ENCODE measurements at regions not wholly inside any gene's neighbourhood (a gene's known extent, or its start where the extent isn't known, plus 50 kb on each side); places are given as distances from the start of the nearest gene placed in this dataset.
A peak's percentile ranks its signal among the peaks of the same experiment; 100 is the strongest.
"Not testable (repeated sequence)": the region's sequence is repeated elsewhere in the genome, so short reads cannot be mapped to it uniquely, and the experiment has no call there.

DNA sequence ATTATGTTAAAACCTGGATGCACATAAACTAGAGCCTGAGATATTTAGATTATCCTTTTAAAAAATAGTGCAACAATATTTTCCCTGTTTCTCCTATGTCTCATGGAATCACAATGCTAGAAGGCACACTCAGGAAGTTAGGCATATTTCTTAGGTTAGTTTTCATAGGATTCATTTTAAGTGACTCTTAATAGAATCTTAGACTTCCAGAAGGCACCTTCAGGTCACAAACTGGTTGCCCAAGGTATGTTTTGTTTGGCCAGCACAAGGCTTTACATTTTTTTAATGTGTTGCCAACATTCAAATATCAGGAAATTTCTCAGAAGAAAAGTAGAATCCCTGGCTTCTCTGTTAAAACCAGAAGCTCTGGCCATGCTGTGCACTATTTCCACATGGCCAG lies 129.3 kb downstream of the LNPK start:
- DNase-seq (ENCODE audit: low read depth, low spot score), result no peak

DNA sequence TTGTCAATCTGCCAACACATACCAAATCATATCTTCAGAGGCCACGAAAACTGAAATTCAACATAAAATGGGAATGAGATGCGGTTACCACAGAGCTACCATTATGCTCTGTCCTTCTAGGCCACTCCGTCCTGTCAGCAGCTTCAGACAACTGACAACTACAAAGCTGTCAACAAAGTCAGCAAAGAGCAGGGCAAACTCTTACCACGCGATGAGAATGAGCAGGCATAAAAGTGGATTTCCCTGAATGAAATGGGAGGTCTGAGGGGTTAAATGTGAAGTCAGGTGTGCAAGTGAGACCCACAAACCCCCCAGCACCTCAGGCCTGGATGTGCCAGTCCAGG lies 130.1 kb downstream of the LNPK start:
- DNase-seq (ENCODE audit: low read depth, low spot score), result no peak

DNA sequence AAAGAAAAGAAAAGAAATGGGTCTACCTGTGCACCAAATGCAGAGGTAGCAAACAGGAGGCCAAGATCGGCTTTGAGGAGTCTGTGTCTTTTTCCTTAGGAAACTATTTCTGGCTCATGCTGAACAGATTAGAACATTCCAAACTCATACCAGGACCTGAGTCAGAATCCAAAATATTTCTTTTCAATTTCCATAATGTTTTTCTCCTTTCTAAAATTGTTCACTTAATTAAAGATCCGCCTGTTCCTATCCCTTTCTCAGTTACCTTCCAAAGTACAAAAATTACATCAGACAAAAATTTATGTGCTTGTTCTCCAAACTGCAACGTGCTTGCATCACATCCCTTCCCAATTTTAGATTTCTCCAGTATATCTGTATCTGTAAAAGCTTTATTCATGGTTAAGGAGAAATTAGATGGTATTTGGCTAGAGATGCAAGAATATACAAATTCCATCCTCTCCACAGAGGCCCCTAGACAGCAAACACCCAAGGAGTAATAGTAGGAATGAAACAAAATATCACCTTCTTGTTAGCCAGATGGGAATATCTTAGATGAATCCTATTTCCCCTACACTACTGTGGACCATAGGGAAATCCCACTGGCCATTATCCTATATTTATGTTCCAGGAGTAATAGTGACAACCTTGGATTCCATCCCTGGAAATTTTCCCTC lies 130.6 kb downstream of the LNPK start:
- no peak for DNase-seq (ENCODE audit: low read depth, low spot score)

DNA sequence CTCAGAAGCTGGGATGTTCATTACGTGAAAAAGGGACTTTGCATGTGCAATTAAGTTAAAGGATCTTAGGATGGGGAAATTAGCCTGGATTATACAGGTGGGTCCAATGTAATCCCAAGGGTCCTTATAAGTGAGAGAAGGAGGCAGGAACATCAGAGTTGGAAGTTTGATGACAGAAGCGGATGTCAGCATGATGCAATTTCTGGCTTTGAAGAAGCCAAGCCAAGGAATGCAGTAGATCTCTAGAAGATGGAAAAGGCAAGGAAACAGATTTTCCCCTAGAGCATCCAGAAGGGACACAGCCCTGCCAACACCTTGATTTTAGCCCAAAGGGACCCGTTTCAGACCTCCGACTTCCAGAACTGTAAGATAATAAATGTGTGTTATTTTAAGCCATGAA lies 136.4 kb downstream of the LNPK start:
- no peak for DNase-seq (ENCODE audit: low read depth, low spot score)

DNA sequence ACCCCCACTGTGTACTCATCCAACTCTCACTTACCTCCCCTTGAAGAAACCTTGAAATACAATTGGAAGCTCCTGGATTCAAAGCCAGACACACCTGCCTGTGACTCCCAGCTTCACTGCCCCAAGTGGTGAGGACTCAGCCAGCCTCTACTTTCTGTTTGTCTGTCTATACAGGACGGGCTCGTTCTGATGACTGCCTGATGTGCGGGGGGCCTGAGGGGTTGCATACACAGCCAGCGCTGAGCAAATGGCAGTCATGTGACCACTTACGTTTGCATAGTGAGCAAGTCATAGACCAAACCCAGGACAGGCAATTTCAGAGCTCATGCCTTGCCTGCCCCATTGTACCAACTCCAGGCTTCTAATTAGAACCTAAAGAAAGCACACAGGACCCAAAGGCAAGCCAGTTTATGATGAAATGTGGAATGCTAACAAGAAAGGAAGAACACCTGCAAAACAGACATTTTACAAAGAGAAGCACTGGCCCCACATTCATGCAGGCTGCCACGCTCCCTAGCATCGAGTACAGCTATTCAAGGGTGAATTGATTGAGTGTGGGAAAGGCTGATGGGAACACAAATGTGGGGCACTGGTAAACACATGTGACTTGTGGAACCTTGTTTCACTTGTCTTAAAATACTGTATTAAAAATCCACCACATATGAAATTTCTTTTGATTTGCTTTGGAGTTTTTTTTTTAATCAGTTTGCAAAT lies 137.8 kb downstream of the LNPK start:
- DNase-seq (ENCODE audit: low read depth, low spot score), result no peak

DNA sequence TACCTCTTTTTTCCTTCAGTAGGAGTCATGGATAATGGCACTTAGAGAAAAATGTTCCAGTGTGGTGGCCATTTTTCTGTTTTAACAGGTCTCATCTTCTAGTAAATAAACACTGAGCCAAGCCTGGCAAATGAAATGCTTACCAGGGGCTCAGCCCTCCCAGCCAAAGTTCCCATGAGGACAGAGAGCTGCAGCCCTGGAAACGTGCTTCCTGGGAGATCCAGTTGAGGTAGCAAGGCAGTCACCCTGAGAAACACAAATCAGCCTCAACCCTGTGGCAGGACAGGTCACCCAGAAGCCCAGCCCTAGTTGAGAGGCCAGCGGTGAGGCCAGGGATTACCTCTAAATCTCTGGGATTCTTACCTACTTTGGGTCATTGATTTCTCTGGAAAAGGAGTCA lies 140.1 kb downstream of the LNPK start:
- DNase-seq (ENCODE audit: low read depth, low spot score), result no peak

DNA sequence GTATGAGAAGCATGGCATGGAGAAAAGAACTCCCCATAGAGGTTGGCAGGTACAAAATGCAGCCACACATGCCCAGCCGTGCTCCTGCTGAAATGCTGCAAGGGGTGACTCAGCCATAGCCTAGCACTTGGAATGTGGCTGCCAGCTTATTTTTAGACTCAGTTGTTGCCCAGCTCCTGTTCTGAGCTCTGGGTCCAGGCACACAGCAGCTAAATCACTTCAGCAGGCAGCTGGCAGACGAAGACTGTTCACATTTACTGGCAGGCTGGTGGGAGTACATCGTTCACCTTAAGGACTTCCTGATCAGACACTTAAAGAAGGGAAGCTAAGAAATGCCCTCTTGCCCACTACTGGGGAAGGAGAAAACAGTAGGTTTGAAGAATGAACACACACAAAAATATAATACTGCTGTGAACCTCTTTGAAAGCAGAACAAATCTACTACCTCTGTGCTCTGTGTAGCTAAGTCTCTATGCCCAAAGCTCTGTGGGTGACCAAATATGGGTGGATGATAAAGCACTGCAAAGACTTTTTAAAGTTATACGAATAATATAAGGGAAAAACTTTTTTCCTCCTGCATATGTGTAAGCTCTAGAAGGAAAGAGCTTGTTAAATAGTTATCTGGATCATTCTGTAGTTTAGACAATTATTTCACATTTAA lies 146.1 kb downstream of the LNPK start:
- DNase-seq (ENCODE audit: low read depth, low spot score), result no peak

DNA sequence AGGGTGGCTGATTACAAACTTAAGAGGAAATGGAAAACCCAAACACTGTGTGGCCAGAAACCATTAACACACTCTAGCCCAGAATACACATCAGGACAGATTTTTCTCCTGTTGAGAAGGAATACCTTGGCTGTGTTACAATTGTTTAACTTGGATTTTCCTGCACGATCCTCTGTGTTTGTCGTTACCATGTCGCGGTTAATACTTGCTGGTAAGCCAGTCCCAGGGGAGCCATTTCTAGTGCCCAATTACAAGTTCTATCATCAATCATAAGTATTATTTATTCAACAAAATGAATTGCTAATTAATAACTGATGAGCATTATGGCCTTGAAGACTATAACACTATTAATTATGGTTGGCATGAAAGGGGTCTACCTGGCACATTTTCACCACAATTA lies 146.8 kb downstream of the LNPK start:
- no peak for DNase-seq (ENCODE audit: low read depth, low spot score)

DNA sequence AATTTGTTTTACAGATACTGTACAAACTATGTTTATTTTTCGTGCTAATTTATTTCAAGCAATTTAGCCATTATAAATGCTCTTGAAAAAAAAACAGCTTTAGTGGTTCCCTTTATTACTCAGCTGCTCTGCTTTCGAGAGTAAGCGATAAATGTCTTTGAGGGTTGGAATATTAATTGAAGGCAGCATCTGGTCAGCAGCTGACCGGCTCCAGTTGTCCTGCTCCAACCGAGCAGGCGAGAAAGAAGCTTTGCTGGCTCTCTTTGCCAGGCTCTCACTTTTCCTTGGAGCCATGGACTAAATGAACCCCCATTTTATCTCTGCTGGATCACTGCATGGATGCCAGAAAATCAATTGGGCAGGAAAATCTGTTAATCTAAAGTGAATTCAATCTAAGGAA lies 147.4 kb downstream of the LNPK start:
- no peak for DNase-seq (ENCODE audit: low read depth, low spot score)

DNA sequence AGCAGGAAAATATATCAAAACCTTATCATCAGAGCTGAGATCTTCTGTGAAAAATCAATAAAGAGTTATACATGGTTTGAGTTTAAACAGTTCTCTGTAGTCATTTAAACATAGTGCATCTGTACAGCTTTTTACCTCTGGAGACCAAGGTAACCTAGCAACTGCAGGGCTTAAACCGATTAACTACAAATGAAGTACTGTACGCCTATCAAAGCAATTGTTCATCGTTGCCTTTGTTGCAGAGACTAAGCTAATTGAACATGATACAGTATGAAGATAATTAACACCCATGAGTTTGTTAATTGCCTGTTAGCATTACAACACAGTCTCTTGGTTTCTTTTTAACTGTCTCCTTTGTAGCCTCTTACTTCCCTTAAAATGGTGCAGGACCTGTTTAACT lies 147.9 kb downstream of the LNPK start:
- no peak for DNase-seq (ENCODE audit: low read depth, low spot score)

DNA sequence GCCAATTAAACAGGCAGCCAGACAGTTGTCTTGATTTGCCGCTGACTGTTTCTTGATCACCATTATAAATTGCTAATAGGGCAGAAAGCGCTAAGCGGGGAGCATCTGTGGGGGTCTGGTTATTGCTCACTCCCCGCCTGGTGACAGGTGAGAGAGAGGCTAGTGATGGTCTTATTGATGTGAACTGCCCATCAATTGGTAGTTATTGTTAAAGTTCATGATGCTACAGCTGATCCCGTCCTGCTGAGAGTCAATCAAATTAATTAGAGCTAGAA lies 148.5 kb downstream of the LNPK start:
- no peak for DNase-seq (ENCODE audit: low read depth, low spot score)

DNA sequence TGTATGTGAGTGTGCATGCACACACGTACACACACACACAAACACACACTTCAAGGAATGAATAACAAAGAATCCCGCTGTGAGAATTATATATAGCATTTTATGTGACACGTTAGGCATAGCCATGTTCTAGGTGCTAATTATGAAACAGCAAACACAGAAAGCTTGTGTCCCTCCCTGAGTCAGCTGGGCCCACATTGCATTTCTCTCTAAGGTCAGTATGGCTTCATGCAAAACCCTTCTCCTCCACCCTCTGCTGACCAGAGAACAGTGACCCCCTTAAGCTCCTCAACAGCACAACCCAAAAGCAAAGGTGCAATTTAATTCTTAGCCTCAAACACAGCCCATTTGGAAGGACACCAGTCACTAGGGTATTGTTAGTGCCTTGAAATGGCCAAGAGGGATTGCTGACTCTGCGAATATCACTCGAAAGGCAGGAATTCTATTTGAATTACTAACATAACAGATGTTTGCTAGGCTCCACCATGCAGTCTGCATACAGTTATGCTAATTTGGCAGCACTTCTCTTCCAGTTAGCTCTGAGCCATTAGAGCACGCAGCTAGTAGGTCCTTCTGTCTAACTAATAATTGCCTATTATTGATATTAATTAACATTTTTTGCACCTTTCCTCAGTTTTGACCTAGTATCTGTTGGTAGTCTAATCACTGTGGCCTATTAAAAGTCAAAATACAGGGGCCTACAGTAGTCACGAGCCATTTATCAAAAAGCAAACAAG lies 149.0 kb downstream of the LNPK start:
- no peak for DNase-seq (ENCODE audit: low read depth, low spot score)

DNA sequence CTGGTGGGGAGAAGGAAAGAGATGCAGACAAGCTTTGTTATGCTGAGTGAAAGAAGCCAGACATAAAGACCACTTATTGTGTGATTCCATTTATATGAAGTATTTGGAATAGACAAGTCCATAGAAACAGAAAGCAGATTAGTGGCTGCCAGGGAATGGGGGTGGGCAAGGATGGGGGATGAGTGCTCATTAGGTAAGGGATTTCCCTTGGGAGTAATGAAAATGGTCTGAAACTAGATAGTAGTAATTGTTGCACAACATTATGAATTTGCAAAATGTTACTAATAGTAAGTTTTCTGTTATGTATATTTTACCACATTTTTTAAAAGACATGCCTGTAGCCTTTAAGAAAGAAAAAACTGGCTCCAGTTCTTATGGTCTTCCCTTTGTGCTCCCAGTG lies 154.9 kb downstream of the LNPK start:
- no peak for DNase-seq (ENCODE audit: low read depth, low spot score)

DNA sequence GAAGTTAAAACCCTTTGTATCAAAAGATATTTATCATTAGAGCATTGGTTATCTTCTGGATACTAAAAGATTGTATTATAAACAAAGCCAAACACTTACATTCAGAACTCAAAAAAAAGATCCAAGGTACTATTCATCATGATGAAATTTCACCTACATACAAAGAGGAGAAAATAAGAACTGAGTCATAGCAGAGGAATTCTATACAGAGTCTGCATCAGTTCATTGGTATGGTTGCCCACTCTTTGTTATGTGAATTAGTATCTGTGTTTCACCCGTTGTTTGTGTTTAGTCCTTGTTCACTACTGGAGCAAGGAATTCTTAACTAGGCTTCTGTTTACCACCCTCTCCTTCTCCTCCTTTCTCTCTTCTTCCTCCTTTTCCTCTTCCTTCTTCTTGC lies 157.9 kb downstream of the LNPK start:
- no peak for DNase-seq (ENCODE audit: low read depth, low spot score)

DNA sequence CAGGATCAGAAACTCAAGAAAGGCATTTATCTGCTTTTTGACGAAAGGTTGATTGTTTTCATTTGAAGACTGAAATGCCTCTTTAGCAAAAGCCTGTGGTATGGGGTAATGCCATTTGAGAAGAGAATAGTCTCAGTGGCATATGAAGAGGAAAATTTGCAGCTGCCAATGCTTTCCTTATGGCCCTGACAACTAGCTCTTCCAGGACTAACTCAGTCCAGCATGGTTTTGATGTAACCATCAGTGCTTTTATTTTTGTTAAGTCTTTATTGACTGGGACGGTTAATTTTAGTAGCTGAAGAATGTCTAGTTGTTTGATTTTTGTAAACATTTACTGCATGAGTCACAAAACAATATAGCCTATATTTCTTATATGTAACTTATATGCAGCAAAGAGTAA lies 158.4 kb downstream of the LNPK start:
- no peak for DNase-seq (ENCODE audit: low read depth, low spot score)

DNA sequence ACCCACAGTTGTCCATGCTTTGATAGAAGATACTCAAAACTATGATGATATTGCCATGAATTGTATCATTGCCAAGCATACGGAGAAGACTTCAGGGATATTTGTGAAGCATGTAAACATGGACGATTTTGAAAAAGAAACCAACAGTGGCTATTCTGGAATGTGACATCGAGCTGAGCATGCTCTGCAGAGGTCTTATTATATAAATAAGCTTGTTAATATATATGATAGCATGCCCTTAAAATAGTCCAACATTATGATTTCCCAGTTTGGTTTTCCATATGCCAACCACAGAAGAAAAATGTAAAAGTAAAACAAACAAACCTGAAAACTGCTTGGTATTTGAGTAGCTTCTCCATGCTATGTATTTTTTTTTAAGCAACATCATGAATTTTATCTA lies 159.1 kb downstream of the LNPK start:
- no peak for DNase-seq (ENCODE audit: low read depth, low spot score)

DNA sequence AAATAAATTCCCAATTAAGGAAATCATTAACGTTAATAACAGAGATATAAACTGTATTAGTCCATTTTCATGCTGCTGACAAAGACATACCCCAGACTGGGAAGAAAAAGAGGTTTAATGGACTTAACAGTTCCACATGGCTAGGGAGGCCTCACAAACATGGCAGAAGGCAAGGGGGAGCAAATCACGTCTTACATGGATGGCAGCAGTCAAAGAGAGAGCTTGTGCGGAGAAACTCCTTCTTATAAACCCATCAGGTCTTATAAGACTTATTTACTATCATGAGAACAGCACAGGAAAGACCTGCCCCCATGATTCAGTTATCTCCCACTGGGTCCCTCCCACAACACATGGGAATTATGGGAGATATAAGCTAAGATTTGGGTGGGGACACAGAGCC lies 161.3 kb downstream of the LNPK start:
- not testable (repeated sequence) for DNase-seq (ENCODE audit: low read depth, low spot score)

DNA sequence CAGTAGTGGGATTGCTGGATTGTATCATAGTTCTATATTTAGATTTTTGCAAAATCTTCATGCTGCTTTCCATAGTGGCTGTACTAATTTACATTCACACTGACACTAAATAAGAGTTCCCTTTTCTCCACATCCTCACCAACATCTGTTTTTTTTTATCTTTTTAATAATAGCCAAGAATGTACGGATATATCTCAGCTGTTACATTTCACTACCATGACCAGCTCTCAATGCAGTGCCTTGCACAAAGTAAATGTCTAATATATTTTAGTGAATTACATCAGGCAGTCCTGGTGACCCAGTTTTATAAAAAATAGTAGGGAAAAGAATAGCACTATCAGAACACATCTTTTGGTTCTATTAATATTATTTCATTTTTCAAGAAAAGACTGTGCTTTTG lies 161.8 kb downstream of the LNPK start:
- DNase-seq (ENCODE audit: low read depth, low spot score), result no peak

DNA sequence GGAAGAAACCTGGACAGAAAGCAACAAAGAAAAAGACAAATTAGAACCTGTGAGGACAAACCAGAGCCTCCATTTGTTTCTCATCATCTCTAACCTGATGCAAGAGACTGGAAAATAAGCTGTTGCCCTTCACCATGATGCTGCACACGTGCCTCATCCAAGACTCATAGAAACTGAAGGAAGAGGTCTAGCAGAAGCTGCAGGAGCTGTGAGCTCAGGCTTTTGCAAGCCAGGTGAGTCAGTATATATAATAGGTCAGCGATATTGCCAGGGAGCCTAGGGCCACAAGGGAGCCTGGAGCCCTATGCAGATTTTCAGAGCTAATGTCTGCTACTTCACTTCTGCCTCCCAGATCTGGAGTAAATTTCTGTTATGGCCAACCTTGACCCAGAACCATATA lies 163.1 kb downstream of the LNPK start:
- no peak for DNase-seq (ENCODE audit: low read depth, low spot score)

DNA sequence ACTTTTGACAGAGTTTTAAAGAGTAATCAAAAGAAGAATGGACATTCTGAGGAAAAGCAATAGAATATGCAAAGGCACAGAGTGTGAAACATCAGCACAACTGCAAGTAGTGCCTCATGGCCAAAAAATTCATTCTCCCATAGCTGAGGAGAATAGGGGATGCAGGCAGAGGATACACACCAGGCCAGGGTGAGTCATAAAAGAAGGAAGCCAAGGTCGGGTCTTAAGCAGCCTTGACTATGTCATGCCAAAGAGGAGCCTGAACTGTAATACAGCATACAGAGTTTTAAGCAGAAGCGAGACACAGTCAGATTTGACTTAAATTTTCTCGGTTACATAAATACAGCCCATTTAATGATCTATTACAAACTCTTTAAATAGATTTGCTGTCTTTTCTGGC lies 165.0 kb downstream of the LNPK start:
- peak; percentile 31 for DNase-seq (ENCODE audit: low read depth, low spot score)

DNA sequence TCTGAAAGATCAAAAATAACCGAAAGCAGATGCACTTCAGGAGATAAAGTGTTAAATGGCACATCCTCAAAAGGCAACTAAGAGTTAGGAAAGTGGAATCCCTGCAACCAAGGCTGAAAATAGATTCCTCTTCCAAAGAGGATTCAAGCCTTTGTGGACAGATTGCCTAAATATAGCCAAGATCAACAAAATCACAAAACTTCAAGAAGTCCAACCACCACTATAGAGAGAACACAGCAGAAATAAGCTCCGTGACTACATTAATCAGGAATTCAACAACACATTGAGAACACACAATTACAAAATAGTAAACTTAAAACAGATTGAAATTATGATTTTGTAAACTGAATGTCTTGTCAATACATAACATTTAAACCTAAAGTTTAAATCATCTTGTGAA lies 165.7 kb downstream of the LNPK start:
- no peak for DNase-seq (ENCODE audit: low read depth, low spot score)

DNA sequence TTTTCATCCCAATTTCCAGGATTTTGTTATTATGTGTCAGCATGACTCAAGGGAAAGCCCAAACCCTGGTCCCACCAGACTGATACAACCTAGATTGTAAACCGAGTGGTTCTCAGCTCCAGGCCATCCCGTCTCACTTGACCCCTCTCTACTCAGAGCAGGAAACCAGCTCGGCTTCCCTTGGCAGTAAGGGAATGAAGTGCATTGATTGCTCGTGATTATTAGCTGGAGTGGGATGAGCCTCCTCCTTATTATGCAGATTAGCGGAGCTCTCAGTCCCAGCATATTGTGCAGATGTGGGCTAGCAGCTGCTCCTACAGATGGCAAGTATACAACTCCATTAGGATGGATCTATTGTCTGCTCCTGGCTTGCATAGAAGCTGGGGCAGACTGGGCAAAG lies 167.6 kb downstream of the LNPK start:
- DNase-seq (ENCODE audit: low read depth, low spot score), result no peak

DNA sequence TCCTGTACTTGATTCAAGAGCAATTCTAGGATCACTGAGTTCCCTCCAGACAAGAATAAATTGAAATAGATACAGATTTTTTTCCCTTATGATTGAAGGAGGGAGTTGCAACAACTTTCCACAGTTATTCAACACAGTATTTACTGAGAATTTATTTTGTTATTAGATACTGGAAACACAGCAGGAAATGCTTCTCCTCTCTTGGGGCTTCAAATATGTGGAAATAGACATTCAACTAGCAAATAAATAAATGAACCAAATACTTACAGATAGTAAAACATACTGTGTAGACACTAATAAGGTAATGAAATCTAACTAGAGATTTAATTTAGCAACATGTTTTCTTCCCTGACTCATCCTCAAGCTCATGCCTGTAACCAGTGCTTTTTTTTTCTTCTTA lies 169.2 kb downstream of the LNPK start:
- no peak for DNase-seq (ENCODE audit: low read depth, low spot score)

All from brain pericyte (primary cell).